IPS-15b (cell line): ENCODE measurements at regions not wholly inside any gene's neighbourhood (a gene's known extent, or its start where the extent isn't known, plus 50 kb on each side); places are given as distances from the start of the nearest gene placed in this dataset.
"Not testable (repeated sequence)": the region's sequence is repeated elsewhere in the genome, so short reads cannot be mapped to it uniquely, and the experiment has no call there.

Experiments used
- H3K27me3 ChIP-seq: one replicate; pipeline ENCODE4 v1.6.1; 2013; ENCODE audit warnings: low read length; ENCODE audit not compliant: control insufficient read depth, insufficient read depth
- H3K36me3 ChIP-seq: one replicate; pipeline ENCODE4 v1.6.1; 2013; ENCODE audit warnings: low read length; ENCODE audit not compliant: control insufficient read depth, insufficient read depth
- H3K4me1 ChIP-seq: one replicate; pipeline ENCODE4 v1.6.1; 2013; ENCODE audit warnings: mild to moderate bottlenecking, low read length; ENCODE audit not compliant: control insufficient read depth, insufficient read depth
- H3K4me3 ChIP-seq: one replicate; pipeline ENCODE4 v1.5.1; 2013; ENCODE audit warnings: low read depth, low read length
- H3K9ac ChIP-seq: one replicate; pipeline ENCODE4 v1.6.1; 2013; ENCODE audit warnings: low read depth, mild to moderate bottlenecking, low read length
- H3K9me3 ChIP-seq: one replicate; pipeline ENCODE4 v1.6.1; 2013; ENCODE audit warnings: mild to moderate bottlenecking, low read length; ENCODE audit not compliant: control insufficient read depth, insufficient read depth

DNA sequence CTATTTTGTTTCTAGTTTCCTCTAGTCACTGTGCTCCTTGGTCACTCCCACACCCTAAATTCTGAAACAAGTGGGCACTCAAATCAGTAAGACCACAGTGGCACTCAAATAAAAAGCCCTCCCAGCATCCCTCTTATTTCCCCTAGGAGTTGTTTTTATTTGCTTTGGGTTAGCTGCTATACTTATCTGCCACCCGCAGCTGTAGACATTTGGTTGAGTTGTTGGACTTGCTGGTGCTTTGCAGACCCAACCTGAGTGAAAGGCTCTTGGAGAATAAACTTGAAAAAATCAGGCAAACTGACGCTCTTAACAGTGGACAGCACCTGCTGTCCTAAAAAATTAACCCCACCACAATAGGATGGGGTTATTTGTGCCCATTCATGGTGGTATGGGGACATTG, 203.0 kb downstream of the SPATA31A6 start:
- no peaks in the 10 kb centered on the region for H3K4me1 ChIP-seq
- no peaks in the 10 kb centered on the region for H3K9me3 ChIP-seq
- H3K9ac ChIP-seq = no peak overlapping the region
- no peak overlapping the region for H3K4me3 ChIP-seq
- H3K27me3 ChIP-seq = peaks cover 20% of the 10 kb centered on the region
- no peaks in the 10 kb centered on the region for H3K36me3 ChIP-seq

DNA sequence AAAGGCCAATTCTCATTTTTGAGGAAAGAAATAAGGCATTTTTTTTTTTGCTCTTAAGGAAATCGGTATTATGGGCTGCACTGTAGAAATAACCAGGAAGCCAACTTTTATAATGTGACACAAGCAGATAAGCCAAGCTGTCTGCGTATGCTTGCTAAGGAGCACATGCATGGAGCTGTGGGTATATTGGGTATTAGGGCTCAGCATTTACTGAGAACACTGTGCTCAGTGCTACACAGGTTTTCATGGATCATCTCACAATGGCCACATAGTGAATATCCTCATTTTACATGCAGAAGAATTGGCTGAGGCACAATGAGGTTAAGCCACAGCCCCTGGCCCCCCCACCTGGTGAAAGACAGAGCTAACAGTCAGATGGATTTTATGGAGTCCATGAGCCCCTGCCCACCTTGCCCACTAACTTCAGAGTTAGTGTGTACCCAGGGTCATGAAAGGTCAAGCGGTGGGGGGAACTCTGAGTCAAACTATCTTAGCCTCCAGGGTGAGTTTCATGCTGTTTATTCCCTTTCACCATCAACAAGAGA, 204.8 kb downstream of the SPATA31A6 start:
- Histone ChIP-seq H3K4me1 (no peaks in the 10 kb centered on the region), H3K9me3 (no peaks in the 10 kb centered on the region), H3K27me3 (peaks cover 10% of the 10 kb centered on the region), H3K9ac (no peak overlapping the region), H3K4me3 (no peak overlapping the region), H3K36me3 (no peaks in the 10 kb centered on the region)

DNA sequence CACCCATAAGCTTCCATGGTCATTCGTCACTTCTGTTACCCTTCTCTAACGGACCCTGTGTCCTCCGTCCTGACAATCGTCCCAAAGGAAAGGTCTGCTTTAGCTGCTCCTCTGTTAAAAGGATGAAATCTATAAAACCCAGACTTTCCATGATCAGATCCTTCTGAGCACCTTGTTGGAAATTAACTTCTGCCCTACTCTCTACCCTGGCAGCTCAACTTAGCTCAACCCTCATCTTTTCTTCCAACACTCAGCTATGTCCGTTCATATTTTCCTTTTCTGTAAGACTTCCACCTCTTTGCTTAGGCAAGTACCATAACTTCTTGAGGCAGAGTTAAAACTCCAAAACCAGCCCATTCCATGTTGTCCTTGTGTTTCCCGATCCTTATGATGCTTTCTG, 205.4 kb downstream of the SPATA31A6 start:
- Histone ChIP-seq H3K4me3 (no peak overlapping the region), H3K36me3 (no peaks in the 10 kb centered on the region), H3K9ac (no peak overlapping the region), H3K4me1 (no peaks in the 10 kb centered on the region), H3K27me3 (peaks cover 9% of the 10 kb centered on the region), H3K9me3 (no peaks in the 10 kb centered on the region)

DNA sequence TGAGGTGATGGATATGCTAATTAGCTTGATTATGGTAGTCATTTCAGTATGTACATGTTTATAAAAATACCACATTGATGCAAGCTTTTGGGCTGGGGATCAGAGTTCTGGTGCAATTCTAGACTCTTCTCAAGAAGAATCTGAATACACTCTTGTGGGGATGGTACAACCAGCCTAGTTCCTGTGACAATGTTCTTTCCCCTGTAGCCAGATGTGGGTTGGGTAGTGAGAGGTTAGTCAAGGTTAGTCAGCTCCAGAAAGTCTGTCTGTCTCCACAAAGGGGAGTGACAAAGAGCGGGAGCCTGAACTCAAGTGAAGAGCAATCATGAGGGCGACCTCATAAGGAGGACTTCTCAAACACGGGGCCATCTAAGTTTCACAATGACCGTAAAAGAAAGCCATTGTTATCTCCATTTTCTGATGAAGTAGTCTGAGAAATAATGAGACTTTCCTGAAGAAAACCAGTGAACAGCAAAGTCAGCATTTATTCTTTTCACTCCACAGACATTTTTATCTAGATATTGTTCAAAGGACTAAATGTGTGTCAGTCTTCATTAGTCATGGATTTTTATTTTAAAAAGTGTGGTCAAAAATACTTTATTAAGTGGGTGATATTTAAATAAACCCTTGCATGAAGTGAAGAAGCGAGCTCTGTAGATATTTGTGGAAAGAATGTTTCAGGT, 209.5 kb downstream of the SPATA31A6 start:
- not testable (repeated sequence) for H3K27me3 ChIP-seq, H3K4me1 ChIP-seq, H3K36me3 ChIP-seq, H3K9ac ChIP-seq, H3K9me3 ChIP-seq, H3K4me3 ChIP-seq

DNA sequence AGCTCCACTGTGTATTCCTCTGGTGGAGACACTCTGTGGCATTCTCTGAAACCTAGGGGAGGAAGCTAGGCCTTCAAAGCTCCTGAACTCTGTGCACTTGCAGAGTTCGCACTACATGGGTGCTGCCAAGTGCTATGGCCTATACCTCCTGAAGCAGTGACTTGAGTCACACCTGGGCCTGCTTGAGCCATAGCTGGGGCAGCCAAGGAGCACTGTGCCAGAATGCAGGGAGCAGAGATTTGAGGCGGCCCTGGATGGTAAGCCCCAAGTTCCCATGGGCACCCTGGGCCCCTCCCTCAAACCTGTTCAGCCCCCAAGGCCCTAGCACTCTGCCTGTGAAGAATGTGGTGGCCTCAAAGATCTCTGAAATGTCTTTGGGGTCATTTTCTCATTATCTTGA, 212.9 kb downstream of the SPATA31A6 start:
- Histone ChIP-seq H3K9me3 (no peaks in the 10 kb centered on the region), H3K4me1 (no peaks in the 10 kb centered on the region), H3K27me3 (no peaks in the 10 kb centered on the region), H3K4me3 (no peak overlapping the region), H3K36me3 (no peaks in the 10 kb centered on the region), H3K9ac (no peak overlapping the region)

DNA sequence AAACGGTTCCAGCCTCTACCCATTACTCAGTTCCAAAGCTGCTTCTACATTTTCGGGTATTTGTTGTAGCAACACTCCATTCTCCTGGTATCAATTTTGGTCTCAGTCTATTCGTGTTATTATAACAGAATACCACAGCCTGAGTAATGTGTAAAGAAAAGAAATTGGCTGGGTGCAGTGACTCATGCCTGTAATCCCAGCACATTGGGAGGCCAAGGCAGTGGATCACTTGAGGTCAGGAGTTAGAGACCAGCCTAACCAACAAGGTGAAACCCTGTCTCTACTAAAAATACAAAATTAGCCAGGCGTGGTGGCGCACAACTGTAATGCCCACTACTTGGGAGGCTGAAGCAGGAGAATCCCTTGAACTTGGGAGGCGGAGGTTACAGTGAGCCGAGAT, 213.9 kb downstream of the SPATA31A6 start:
- not testable (repeated sequence) for H3K4me3 ChIP-seq, H3K4me1 ChIP-seq, H3K9ac ChIP-seq, H3K27me3 ChIP-seq, H3K9me3 ChIP-seq, H3K36me3 ChIP-seq

DNA sequence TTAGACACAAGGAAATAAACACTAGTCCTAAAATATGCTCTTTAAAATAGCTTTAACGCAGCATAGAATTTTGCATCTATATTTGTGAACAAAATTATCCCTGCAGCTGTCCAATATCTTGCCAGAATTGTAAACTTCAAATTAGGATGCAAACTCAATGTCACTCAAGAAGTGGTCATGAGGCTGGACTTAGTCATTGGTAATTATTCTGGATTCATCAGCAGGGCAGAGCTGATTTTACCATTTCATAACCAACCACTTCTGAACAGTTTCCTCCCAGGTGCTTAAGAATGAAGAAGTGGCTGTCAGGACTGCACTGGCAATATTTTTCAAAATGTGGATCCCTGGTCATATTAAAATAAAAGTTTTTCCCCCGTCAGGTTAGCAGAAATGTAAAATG, 219.5 kb downstream of the SPATA31A6 start:
- not testable (repeated sequence) for H3K27me3 ChIP-seq, H3K4me1 ChIP-seq, H3K9me3 ChIP-seq

DNA sequence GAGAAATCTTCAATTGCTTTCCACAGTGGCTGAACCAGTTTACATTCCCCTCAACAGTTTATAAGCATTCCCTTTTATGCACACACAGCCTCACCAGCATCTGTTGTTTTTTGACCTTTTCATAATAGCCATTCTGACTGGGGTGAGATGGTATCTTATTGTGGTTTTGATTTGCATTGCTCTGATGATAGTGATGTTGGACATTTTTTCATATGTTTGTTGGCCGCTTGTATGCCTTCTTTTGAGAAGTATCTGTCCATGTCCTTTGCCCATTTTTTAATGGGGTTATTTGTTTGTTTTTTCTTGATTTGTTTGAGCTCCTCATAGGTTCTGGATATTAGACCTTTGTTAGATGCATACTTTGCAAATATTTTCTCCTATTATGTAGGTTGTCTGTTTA, 226.1 kb downstream of the SPATA31A6 start:
- not testable (repeated sequence) for H3K27me3 ChIP-seq, H3K4me1 ChIP-seq, H3K9ac ChIP-seq, H3K4me3 ChIP-seq, H3K36me3 ChIP-seq, H3K9me3 ChIP-seq

More for the DNA sequence above, 219.5 kb downstream of the SPATA31A6 start:
- not testable (repeated sequence) for H3K36me3 ChIP-seq, H3K4me3 ChIP-seq, H3K9ac ChIP-seq

DNA sequence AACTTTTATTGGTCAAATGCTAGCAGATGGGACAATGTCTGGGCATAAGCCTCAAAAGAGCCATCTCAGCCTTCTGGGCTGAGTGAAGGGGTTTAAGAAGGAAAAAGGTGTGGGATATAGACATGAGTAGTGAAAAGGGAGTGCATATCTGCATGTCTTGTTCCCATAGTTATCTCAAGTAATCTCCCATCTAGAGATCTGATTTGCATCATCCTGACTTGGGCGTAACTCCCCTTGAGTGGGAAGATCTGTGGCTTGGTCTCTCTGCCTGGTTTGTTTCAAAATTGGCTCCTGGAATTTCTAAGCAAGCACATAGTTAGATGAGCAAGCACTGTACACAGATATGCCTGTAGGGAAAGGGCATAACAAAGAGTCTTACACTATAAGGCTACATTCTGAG, 228.9 kb downstream of the SPATA31A6 start:
- H3K9me3 ChIP-seq, H3K4me1 ChIP-seq, H3K4me3 ChIP-seq, H3K9ac ChIP-seq, H3K36me3 ChIP-seq, H3K27me3 ChIP-seq: not testable (repeated sequence)

DNA sequence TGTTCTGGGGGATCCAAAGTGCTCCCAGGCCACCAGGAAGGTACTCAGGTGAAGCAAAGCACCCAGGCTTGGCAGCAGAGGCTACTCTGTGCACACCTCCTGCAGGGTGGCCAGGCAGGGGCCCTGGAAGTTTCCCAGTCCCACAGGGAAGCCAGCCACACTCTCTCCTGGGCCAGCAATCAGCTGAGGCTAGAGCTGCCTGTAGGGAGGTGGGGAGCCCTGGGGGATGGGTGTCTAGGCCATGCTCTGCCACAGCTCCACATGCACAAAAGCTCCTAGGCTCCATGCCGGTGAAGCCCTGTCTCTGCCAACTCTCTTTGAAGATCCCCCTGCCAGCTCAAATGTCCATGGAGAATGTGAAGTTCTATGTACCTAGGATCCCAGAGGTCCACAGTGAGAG, 231.4 kb downstream of the SPATA31A6 start:
- not testable (repeated sequence) for H3K4me1 ChIP-seq, H3K36me3 ChIP-seq, H3K4me3 ChIP-seq, H3K9me3 ChIP-seq, H3K9ac ChIP-seq, H3K27me3 ChIP-seq

DNA sequence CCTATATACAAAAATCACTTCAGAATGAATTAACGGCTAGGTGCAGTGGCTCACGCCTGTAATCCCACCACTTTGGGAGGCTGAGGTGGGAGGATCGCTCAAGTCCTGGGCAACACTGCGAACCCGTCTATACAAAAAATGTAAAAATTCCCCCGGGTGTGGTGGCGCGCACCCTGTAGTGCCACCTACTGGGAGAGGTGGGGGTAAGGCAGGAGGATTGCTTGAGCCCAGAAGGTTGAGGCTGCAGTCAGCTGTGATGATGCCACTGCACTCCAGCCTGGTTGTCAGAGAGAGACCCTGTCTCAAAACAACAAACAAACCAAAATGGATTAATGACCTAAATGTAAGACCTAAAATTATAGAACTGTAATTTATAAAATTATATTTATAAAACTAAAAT, 236.2 kb downstream of the SPATA31A6 start:
- not testable (repeated sequence) for H3K9me3 ChIP-seq, H3K4me3 ChIP-seq, H3K27me3 ChIP-seq, H3K9ac ChIP-seq, H3K36me3 ChIP-seq, H3K4me1 ChIP-seq

DNA sequence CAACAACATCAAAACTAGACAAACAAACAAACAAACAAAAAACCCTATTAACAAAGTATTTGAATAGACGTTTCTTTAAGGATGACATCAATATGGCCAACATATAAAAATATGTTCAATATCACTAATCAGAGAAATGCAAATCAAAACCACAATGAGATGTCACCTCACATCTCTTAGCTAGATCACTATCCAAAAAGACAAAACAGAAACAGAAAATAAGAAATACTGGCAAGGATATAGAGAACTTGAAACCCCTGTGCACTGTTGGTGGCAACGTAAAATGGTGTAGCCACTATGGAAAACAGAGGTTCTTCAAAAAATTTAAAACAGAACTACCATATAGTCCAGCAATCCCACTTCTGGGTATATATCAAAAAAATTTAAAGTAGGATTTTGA, 236.9 kb downstream of the SPATA31A6 start:
- H3K27me3 ChIP-seq, H3K9ac ChIP-seq, H3K36me3 ChIP-seq, H3K4me1 ChIP-seq, H3K4me3 ChIP-seq, H3K9me3 ChIP-seq: not testable (repeated sequence)
